GM23338 (cell line): ENCODE measurements at regions not wholly inside any gene's neighbourhood (a gene's known extent, or its start where the extent isn't known, plus 50 kb on each side); places are given as distances from the start of the nearest gene placed in this dataset.

Experiments
- CTCF ChIP-seq, 2 experiments: fragments of 200-600 bp in 1 of 2; sonication (generic) in 1 of 2; conservative IDR thresholded peaks; 2 replicates each; pipeline versions ENCODE4 v1.5.1 to v1.6.1; 2016 to 2017; ENCODE audit warnings: antibody characterized with exemption in 2 of 2, low read depth in 2 of 2, mild to moderate bottlenecking in 2 of 2, moderate library complexity in 1 of 2
- EZH2phosphoT487 ChIP-seq: fragments of 200-600 bp; sonication (generic); IDR thresholded peaks from one replicate; pipeline ENCODE4 v1.8.1; 2018; ENCODE audit warnings: antibody characterized with exemption; ENCODE audit not compliant: unreplicated experiment
- ZNF331 ChIP-seq: fragments of 250-450 bp; sonication (Bioruptor Pico); IDR thresholded peaks from 2 replicates; pipeline ENCODE4 v1.5.0; 2020; ENCODE audit warnings: low read depth, mild to moderate bottlenecking, moderate library complexity

DNA sequence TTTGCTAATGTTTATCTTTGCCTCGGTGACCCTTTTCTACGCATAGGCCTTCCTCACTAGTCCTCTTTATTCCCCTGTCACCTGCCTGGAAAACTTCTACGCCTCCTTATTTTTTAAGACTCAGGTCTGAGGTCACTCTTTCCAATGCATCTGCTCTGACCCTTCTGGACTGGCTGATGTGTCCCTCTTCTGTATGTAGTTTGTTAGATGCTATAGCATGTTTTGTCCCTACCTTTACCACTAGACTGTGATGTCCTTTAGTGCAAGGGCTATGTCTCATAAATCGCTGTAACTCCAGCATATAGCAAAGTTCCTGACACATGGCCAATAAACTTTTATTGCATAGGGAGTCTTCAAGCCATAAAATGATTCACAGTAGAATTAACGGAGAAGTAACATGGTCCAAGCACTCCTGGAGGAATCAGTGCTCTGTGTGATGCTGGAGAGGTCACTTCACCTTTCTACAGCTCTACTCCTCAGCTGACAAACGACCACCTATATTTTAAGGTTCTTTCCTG, 872.5 kb upstream of the SLIT2 start:
- no peak for TF ChIP-seq CTCF (conservative IDR thresholded peaks at IDR 0.05; ENCODE audit: low read depth in 2 of 2)
- no peak for TF ChIP-seq EZH2phosphoT487
- TF ChIP-seq ZNF331 (CRISPR knock-in tag): no peak
